T-helper 17 cell (primary cell): ENCODE measurements at regions not wholly inside any gene's neighbourhood (a gene's known extent, or its start where the extent isn't known, plus 50 kb on each side); places are given as distances from the start of the nearest gene placed in this dataset.
"Not testable (repeated sequence)": the region's sequence is repeated elsewhere in the genome, so short reads cannot be mapped to it uniquely, and the experiment has no call there.

ENCODE experiments used
- ATAC-seq: fragments of 150-1000 bp; cut with Tn5 transposase; 2 replicates; pipeline ENCODE4 v1.10.0; 2021; ENCODE audit warnings: mild to moderate bottlenecking, moderate library complexity
- DNase-seq, 3 donors: peaks; one replicate each; pipeline versions ENCODE4 v3.0.0 to v3.0.0-alpha.2; 2020 to 2021
- H3K9me3 ChIP-seq: one replicate; pipeline ENCODE4 v1.7.0; 2013; ENCODE audit warnings: low read length, mild to moderate bottlenecking; ENCODE audit not compliant: control insufficient read depth, poor library complexity, severe bottlenecking
- H3K27ac Mint-ChIP-seq: one replicate; pipeline ENCODE4 v1.8.0; 2022; ENCODE audit warnings: mild to moderate bottlenecking, moderate library complexity, mixed read lengths
- H3K27me3 Mint-ChIP-seq: one replicate; pipeline ENCODE4 v1.8.0; 2022; ENCODE audit warnings: mixed read lengths
- H3K36me3 Mint-ChIP-seq: one replicate; pipeline ENCODE4 v1.8.0; 2022; ENCODE audit warnings: low read depth, mixed read lengths
- H3K4me1 Mint-ChIP-seq: one replicate; pipeline ENCODE4 v1.8.0; 2022; ENCODE audit warnings: mild to moderate bottlenecking, mixed read lengths
- H3K4me3 Mint-ChIP-seq: one replicate; pipeline ENCODE4 v1.8.0; 2022; ENCODE audit warnings: mild to moderate bottlenecking, moderate library complexity, mixed read lengths

DNA sequence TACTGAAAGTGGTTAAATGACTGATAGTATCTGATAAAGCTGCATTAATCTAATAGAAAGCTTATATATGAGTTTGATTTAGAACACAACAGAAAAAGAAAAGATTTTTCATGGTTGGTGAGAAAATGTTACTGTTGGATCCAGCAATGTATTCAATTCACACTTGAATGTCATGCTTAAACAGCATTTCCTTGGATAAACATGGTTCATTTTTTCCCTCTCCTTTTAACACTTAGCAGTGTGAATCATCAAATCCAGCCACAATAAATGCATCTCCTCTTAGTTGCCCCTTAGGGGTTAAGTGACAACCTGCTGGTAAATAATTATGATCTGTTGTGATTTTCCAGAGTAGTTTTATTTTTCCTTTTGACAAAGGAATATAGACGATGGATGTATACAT lies 74.9 kb upstream of the GRIP1 start:
- no peak overlapping the region for H3K27ac Mint-ChIP-seq
- no peak overlapping the region for H3K4me3 Mint-ChIP-seq
- peaks cover 45% of the 10 kb centered on the region for H3K27me3 Mint-ChIP-seq
- no peaks in the 10 kb centered on the region for H3K4me1 Mint-ChIP-seq
- no peaks in the 10 kb centered on the region for H3K36me3 Mint-ChIP-seq
- DNase-seq: no peak
- H3K9me3 ChIP-seq: no peaks in the 10 kb centered on the region
- ATAC-seq: no peak

DNA sequence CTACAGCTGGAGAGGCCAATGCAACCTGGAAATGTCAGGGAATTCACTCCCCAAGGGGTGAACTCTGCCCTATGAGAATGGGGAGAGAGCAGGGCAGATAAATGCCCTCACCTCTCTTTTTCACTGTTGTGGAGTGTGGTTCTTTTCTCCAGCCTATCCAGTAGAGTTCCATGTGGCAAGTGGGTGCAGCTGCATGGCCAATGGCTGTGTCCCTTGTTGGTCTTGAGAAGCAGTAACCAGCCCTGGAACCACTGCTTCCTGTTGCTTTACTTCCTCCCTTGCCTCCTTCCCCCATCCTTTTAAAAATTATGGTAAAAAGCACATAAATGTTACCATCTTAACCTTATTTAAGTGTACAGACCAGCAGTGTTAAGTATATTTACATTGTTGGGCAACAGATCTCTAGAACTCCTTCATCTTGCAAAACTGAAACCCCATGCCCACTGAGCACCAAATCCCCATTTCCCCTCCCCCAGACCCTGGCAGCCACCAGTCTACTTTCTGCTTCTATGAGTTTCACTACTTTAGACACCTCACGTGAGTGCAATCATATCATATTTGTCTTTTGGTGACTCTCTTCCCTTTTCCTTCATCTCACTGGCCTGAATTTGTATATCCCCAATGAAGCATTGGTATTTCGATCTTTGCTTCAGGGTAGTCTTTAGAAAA lies 77.0 kb upstream of the GRIP1 start:
- Mint-ChIP-seq H3K36me3 (no peaks in the 10 kb centered on the region), H3K27me3 (peaks cover 33% of the 10 kb centered on the region), H3K4me1 (no peaks in the 10 kb centered on the region), H3K27ac (no peak overlapping the region), H3K4me3 (no peak overlapping the region)
- ATAC-seq: no peak
- H3K9me3 ChIP-seq: no peaks in the 10 kb centered on the region
- DNase-seq: no peak

DNA sequence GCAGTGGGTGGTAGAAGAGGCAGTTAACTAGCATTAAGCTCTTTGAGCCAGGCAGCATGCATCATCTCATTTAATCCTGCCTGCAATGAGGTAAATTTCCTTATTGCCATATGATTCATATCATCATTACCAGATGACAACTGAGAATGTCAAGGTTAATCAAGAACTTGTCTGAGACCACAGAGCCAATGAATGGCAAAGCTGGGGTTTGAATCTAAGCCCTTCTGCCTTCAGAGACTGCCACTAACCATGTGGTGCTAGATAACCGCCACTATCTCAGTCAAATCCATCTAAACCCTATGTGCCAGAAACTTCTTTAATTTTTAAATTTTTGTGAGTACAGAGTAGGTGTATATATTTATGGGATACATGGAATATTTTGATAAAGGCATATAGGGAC lies 77.8 kb upstream of the GRIP1 start:
- DNase-seq: no peak
- Mint-ChIP-seq H3K27me3 (peaks cover 26% of the 10 kb centered on the region), H3K27ac (no peak overlapping the region), H3K36me3 (no peaks in the 10 kb centered on the region), H3K4me1 (no peaks in the 10 kb centered on the region), H3K4me3 (no peak overlapping the region)
- no peak for ATAC-seq
- H3K9me3 ChIP-seq: no peaks in the 10 kb centered on the region

DNA sequence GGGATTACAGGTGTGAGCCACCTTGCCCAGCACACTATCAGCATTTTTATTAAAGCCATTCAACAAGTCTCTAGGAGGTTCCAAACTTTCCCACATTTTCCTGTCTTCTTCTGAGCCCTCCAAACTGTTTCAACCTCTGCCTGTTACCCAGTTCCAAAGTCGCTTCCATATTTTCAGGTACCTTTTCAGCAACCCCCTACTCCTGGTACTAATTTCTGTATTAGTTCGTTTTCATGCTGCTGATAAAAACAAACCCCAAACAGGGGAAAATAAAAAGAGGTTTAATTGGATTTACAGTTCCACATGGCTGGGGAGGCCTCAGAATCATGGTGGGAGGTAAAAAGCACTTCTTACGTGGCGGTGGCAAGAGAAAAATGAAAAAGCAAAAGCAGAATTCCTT lies 81.2 kb upstream of the GRIP1 start:
- not testable (repeated sequence) for H3K4me3 Mint-ChIP-seq, H3K27ac Mint-ChIP-seq, H3K4me1 Mint-ChIP-seq, H3K36me3 Mint-ChIP-seq, H3K9me3 ChIP-seq, ATAC-seq, DNase-seq
- H3K27me3 Mint-ChIP-seq: peaks cover 15% of the 10 kb centered on the region

DNA sequence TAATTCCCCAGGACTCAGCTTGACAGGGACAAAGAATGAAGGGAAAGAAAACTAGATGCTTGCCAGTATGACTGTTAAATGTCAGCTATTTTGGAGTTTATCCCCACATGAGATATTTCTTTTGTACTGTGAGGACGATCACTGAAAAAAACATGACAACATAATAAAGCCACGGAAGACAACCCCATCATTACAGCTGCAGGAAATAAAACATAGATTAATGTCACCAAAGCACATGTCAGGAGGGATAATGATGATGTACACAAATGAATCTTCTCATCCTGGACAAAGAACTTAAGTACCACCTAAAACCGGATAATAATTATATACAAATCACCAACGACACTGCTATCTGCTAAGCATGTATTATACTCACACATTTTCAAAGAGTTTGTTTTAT lies 84.6 kb upstream of the GRIP1 start:
- peaks cover 9% of the 10 kb centered on the region for H3K4me1 Mint-ChIP-seq
- no peaks in the 10 kb centered on the region for H3K36me3 Mint-ChIP-seq
- ATAC-seq: no peak

DNA sequence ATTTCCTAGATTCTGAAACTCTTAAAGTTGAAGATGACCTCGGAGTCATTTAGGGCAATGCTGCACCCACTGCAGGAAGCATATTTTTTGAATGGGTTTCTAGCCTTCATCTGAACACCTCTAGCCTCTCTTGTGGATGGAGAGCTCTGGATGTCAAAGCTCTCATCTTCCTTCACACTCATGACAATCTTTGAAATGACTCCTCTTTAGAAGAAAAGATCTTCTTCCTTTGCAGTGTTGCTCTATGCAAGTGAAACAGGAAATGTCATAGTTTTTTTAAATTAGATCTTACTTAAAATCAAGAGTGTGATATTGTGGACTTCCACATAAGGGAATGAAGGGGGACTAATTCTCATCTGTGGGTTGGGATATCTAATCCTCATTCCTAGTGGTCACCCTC lies 86.3 kb upstream of the GRIP1 start:
- DNase-seq (no peak), ATAC-seq (no peak)
- peaks cover 9% of the 10 kb centered on the region for H3K4me1 Mint-ChIP-seq
- H3K27me3 Mint-ChIP-seq: peaks cover 23% of the 10 kb centered on the region
- H3K9me3 ChIP-seq: no peaks in the 10 kb centered on the region
- no peak overlapping the region for H3K27ac Mint-ChIP-seq
- no peak overlapping the region for H3K4me3 Mint-ChIP-seq
- no peaks in the 10 kb centered on the region for H3K36me3 Mint-ChIP-seq

More for the DNA sequence above, 84.6 kb upstream of the GRIP1 start:
- Mint-ChIP-seq H3K4me3 (no peak overlapping the region), H3K27me3 (peaks cover 17% of the 10 kb centered on the region), H3K27ac (no peak overlapping the region)
- no peak for DNase-seq
- no peaks in the 10 kb centered on the region for H3K9me3 ChIP-seq

DNA sequence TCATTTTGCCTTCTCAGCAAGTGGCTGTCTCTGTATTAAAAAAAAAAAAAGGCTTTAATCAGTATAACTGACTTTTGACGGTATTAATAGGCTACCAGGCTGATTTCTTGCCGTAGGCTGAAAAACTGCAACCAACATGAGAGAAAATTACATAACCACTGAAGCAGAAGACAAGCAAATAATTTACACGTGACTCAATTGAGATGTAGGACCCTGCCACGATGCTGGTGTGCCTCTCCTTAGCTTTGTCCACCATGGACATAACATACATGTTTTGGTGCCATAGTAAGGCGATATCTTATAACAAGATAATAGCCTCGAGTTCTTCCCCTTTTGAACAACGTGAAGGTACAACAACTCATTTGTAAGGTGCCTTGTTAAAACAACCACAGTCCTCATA lies 88.7 kb upstream of the GRIP1 start:
- ATAC-seq (no peak), DNase-seq (no peak)
- peaks cover 9% of the 10 kb centered on the region for H3K4me1 Mint-ChIP-seq
- no peak overlapping the region for H3K27ac Mint-ChIP-seq
- no peaks in the 10 kb centered on the region for H3K9me3 ChIP-seq
- no peak overlapping the region for H3K4me3 Mint-ChIP-seq
- no peaks in the 10 kb centered on the region for H3K36me3 Mint-ChIP-seq
- peaks cover 23% of the 10 kb centered on the region for H3K27me3 Mint-ChIP-seq

DNA sequence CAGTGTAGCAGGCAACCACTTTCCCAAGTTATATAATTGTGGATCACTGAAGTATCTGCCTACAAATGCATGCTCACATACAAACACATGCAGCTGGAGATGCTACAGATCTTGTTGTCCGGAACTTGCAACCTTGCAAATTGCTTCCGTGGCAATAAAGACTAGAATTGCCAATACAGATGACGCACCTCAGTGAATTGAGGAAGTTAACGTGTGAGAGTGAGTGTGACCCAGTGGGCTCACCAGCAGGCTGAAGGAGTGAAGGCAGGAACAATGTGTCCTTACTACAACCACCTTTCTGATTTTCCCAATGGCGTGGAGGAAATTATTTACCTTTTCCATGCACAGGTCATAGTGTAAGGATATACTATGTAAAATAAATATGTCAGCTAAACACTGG lies 89.4 kb upstream of the GRIP1 start:
- Mint-ChIP-seq H3K27me3 (peaks cover 21% of the 10 kb centered on the region), H3K27ac (no peak overlapping the region), H3K4me3 (no peak overlapping the region), H3K36me3 (no peaks in the 10 kb centered on the region), H3K4me1 (peaks cover 9% of the 10 kb centered on the region)
- ATAC-seq (no peak), DNase-seq (no peak)
- no peaks in the 10 kb centered on the region for H3K9me3 ChIP-seq

DNA sequence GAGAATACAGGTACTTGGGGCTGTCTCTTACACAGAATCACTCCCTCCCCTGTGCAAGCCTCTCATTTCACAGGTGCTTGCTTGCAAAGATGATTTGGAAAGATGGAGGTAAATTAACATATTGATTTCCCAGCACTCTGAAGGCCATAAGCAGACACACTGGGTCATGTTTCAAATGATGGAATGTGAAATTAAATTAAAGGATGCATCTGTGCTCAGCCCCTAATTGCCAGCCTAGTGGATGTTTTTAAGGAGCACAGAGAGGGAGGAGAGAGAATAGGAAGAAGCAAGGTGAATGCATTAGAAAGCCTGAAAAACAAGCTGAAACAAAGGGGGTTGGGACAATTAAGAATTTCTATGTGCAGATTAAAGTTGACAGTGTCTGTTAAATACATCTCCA lies 96.1 kb upstream of the GRIP1 start:
- H3K9me3 ChIP-seq: no peaks in the 10 kb centered on the region
- Mint-ChIP-seq H3K27ac (no peak overlapping the region), H3K36me3 (no peaks in the 10 kb centered on the region), H3K4me3 (no peak overlapping the region), H3K27me3 (peaks cover 8% of the 10 kb centered on the region), H3K4me1 (peaks cover 9% of the 10 kb centered on the region)
- no peak for DNase-seq
- ATAC-seq: no peak

DNA sequence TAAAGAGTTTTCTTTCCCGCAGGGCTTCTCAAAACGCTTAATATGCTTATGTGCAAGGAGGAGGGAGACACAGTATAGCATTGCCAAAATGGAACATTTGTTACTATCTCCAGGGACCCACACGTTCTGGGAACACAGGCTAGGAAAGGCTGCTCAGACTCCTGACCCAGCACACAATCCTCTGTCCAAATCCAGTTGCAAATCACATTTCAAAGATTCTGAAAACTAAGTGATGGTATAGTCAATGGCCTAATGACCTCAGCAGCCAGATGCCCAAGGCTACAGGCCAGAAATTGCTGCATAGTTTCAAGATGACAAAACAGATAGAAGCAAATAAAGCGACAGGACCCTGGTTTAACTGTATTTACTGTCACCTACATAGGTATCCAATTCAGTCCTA lies 97.0 kb upstream of the GRIP1 start:
- Mint-ChIP-seq H3K27me3 (peaks cover 8% of the 10 kb centered on the region), H3K4me1 (peaks cover 9% of the 10 kb centered on the region), H3K27ac (no peak overlapping the region), H3K4me3 (no peak overlapping the region), H3K36me3 (no peaks in the 10 kb centered on the region)
- no peak for ATAC-seq
- no peaks in the 10 kb centered on the region for H3K9me3 ChIP-seq
- DNase-seq: no peak

DNA sequence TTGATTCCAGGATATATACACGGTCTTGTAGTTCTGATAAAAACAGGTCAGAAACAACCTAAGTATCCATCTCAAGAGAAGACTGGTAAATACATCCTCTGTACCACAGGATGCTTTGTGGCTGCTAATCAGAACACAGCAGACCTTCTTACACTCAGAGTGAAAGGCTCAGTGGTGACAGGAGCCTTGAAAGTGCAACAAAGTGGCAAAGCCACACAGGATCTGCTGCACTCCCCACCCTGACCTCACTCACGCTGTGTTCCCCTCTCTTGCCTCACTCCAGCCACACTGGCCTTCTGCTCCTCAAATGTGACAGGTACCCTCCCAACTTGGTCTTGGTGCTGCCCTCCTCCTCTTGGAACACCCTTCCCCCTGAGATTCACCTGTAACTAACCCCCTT lies 98.1 kb upstream of the GRIP1 start:
- Mint-ChIP-seq H3K27ac (peak overlapping the region; percentile 37), H3K4me3 (no peak overlapping the region), H3K27me3 (peaks cover 8% of the 10 kb centered on the region), H3K4me1 (peaks cover 9% of the 10 kb centered on the region), H3K36me3 (no peaks in the 10 kb centered on the region)
- no peaks in the 10 kb centered on the region for H3K9me3 ChIP-seq
- DNase-seq: no peak
- ATAC-seq: peak; percentile 75

DNA sequence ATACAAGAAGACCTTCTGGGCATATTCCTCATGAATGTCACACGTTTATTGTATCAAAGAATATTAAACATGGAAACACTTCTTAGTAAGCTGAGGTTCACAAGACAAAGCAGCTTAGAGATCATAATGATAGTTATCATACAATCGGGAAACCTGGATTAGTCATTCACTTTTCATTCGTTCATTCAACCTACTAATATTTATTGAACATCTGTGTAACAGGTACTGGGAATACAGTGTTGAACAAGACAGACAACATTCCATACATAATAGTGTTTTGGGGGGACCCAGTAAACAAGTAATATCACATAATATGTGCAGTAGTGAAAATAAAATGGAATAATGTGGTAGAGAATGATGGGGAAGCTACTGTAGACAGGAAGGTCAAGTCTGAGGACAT lies 100.6 kb upstream of the GRIP1 start:
- Mint-ChIP-seq H3K4me1 (peaks cover 9% of the 10 kb centered on the region), H3K27ac (no peak overlapping the region), H3K36me3 (no peaks in the 10 kb centered on the region), H3K27me3 (peaks cover 12% of the 10 kb centered on the region), H3K4me3 (no peak overlapping the region)
- ATAC-seq (no peak), DNase-seq (no peak)
- no peaks in the 10 kb centered on the region for H3K9me3 ChIP-seq

DNA sequence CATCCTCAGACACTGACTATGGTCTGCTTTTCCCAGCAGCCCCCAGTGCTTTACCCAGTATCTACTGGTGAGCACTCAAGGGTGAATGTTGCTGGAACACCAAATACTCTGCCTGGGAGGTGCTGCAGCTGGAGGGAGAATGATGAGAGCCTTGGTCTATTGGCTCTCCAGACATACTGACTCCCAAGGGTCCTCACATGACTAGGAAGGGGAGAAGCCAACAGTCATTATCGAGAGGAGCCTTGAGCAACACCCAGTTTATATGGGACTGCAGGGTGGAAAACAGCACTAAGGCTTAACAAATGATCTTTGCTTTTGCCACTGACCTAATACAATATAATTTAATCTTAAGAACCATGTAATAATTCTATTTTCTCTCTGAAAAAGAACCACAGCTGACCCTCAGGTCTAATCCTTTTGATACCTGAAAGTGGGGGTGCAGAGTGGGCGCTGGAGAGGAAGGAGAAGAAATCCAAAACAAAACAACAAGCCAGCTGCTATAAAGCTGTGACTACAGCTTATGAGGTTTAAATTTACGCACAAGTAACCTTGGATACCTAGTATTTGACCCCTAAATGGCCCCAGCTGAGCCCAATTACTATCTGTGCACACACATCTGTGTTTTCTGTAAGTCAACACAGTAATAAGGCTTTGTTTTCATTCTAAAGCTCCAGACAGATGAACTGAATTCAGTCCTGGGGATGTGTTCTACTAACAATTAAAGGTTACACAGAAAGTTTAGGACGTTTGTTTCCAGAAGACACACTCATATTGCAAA lies 107.8 kb upstream of the GRIP1 start:
- DNase-seq: no peak
- Mint-ChIP-seq H3K4me1 (no peaks in the 10 kb centered on the region), H3K4me3 (no peak overlapping the region), H3K36me3 (no peaks in the 10 kb centered on the region), H3K27ac (no peak overlapping the region), H3K27me3 (peaks cover 8% of the 10 kb centered on the region)
- no peak for ATAC-seq
- H3K9me3 ChIP-seq: no peaks in the 10 kb centered on the region

DNA sequence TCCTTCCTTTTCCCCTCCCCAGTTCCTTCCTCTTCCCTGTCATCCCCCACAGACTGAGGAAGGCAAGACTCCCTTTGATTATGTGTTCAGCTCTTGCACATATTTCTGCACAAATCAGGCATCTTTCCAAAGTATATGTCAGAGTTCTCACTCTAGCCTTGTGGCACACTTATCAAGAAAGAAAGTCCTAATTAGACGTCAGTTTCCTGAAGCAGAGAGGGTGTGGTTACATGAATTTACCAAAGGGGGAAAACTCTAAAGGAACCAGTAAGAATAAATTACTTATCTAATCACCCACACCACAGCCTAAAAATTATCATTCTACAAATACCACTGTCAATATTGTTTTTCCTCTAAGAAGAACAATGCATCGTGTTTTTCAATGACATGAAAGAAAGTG lies 120.7 kb upstream of the GRIP1 start:
- H3K27me3 Mint-ChIP-seq: peaks cover 19% of the 10 kb centered on the region
- H3K4me1 Mint-ChIP-seq: peaks cover 2% of the 10 kb centered on the region
- H3K27ac Mint-ChIP-seq: no peak overlapping the region
- H3K9me3 ChIP-seq: no peaks in the 10 kb centered on the region
- no peak for ATAC-seq
- no peaks in the 10 kb centered on the region for H3K36me3 Mint-ChIP-seq
- DNase-seq: no peak
- no peak overlapping the region for H3K4me3 Mint-ChIP-seq
